H7 (cell line): ENCODE measurements at regions not wholly inside any gene's neighbourhood (a gene's known extent, or its start where the extent isn't known, plus 50 kb on each side); places are given as distances from the start of the nearest gene placed in this dataset.
"Not testable (repeated sequence)": the region's sequence is repeated elsewhere in the genome, so short reads cannot be mapped to it uniquely, and the experiment has no call there.

Experiments
- DNase-seq: peaks from one replicate; pipeline ENCODE4 v3.0.0; 2012
- H3K27me3 ChIP-seq: 2 replicates; pipeline ENCODE4 v1.6.0; 2011; ENCODE audit warnings: mild to moderate bottlenecking, low read length; ENCODE audit not compliant: control insufficient read depth, insufficient read depth
- H3K36me3 ChIP-seq: replicated peaks from 2 replicates; pipeline ENCODE4 v1.5.1; 2011; ENCODE audit warnings: low read length; ENCODE audit not compliant: control insufficient read depth, insufficient read depth
- H3K4me3 ChIP-seq: 2 replicates; pipeline ENCODE4 v1.5.1; 2011; ENCODE audit warnings: low read depth, mild to moderate bottlenecking, control low read depth, low read length, moderate library complexity; ENCODE audit not compliant: insufficient read depth

DNA sequence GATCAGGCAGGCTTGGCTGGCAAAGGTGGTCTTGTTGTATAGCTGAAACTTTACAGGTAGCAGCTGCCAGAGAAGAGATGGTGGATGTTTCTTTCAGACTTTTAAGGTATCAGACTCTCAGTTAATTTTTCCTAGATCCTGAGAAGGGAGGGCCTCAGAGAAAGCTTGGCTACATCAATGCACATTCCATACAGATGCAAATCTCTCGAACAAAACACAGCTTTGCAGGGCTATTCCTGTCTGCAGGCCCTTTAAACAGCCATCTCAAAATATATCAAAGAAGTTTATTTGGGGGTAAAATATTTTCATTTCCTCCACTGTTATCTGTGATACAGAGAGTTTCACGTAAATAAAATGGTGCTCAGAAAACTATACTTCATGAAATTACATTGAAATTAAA is 1584.4 kb downstream of the EFNA5 start:
- DNase-seq = no peak
- no peaks in the 10 kb centered on the region for H3K27me3 ChIP-seq
- H3K36me3 ChIP-seq = no peaks in the 10 kb centered on the region
- H3K4me3 ChIP-seq = no peak overlapping the region

DNA sequence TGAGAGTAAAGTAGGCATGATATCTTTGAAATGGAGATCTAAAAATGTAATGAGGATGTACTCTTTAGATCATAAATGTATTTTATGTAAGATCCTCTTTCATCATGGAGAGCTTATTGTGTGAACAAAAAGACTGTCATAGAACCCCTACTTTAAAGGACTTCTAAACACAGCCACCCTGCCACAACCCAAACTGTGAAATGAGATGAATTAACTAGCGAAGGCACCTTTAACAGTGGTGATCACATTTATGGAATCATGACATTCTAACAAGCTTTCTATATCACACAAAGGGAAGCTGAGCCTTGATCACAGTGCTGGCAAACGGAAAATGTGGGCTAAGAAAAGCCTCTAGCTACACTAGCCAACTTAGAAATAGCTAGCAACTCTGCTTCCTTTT is 1585.2 kb downstream of the EFNA5 start:
- Histone ChIP-seq H3K36me3 (no peaks in the 10 kb centered on the region), H3K27me3 (no peaks in the 10 kb centered on the region), H3K4me3 (no peak overlapping the region)
- DNase-seq = no peak

- H3K36me3 ChIP-seq = no peaks in the 10 kb centered on the region
- no peaks in the 10 kb centered on the region for H3K27me3 ChIP-seq
- no peak for DNase-seq
- no peak overlapping the region for H3K4me3 ChIP-seq
These were observed 1585.6 kb downstream of the EFNA5 start for GRCh38 chr5:106085136-106085535.

DNA sequence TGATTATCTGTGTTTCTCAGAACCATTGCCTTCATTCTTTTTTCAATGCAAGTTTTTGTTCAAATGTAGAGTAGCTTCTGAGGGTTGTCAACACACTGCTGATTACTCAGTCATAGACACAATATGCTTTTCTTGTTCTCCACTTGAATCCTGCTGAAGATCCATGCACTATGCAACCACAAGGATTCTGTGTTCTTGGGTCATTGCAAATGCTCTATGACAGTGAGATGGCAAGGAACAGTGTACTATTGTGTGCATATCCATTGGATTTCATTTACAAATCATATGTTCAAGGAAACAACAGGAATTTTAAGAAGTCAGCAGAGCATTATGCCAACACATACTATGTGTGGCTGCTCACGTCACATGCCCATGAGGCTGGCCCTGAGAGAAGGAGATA is 1590.2 kb downstream of the EFNA5 start:
- no peak for DNase-seq
- H3K4me3 ChIP-seq = no peak overlapping the region
- no peaks in the 10 kb centered on the region for H3K36me3 ChIP-seq
- H3K27me3 ChIP-seq = no peaks in the 10 kb centered on the region

DNA sequence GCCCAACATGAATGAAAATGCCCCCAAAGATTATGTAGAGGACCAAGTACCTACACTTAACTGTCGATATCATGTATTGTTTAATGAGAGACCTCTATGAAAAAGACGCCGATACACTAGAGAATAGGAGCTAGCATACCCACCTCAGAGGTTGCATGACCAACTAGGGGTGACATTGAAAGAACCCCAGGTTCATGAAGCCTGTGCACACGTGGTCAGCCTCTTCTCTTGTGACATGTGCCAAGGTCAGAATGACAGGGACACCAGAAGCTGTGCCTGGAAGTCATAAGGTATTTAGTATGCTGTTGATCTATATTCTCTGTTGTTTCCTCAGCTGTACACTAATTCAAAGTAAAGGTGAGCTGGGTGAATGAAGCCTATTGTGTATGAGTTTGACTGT is 1594.1 kb downstream of the EFNA5 start:
- no peak for DNase-seq
- H3K27me3 ChIP-seq = no peaks in the 10 kb centered on the region
- H3K36me3 ChIP-seq = no peaks in the 10 kb centered on the region
- no peak overlapping the region for H3K4me3 ChIP-seq

DNA sequence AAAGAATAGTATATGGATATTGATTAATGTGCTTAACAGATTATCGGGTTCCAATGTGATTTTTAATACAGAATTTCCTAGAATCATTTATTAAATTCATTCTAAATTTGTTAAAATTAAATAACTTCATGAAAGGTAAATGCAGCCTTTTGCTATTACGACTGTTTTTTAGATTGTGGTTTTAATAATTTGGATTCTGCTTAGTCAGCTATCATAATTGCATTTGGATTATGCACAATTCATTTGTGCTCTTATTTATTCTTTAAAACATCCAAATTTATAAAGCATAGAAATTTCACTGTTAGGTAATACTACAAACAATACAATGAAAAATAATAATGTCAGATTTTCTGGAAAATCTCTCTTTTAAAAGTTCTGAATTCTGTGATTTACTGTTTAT is 1598.5 kb downstream of the EFNA5 start:
- H3K36me3 ChIP-seq = no peaks in the 10 kb centered on the region
- no peaks in the 10 kb centered on the region for H3K27me3 ChIP-seq
- no peak for DNase-seq
- no peak overlapping the region for H3K4me3 ChIP-seq

GRCh38 chr5:106047341-106047740 is 1623.4 kb downstream of the EFNA5 start:
- Histone ChIP-seq H3K27me3 (no peaks in the 10 kb centered on the region), H3K36me3 (no peaks in the 10 kb centered on the region), H3K4me3 (no peak overlapping the region)
- DNase-seq = no peak

GRCh38 chr5:106032069-106032468 is 1638.7 kb downstream of the EFNA5 start:
- not testable (repeated sequence) for H3K27me3 ChIP-seq, H3K36me3 ChIP-seq, H3K4me3 ChIP-seq, DNase-seq

- Histone ChIP-seq H3K4me3 (no peak overlapping the region), H3K27me3 (no peaks in the 10 kb centered on the region), H3K36me3 (no peaks in the 10 kb centered on the region)
- DNase-seq = no peak
These were observed 1642.4 kb downstream of the EFNA5 start for GRCh38 chr5:106028314-106028713.

- Histone ChIP-seq H3K27me3 (no peaks in the 10 kb centered on the region), H3K4me3 (no peak overlapping the region), H3K36me3 (no peaks in the 10 kb centered on the region)
- no peak for DNase-seq
These were observed 1649.8 kb downstream of the EFNA5 start for GRCh38 chr5:106020894-106021293.

GRCh38 chr5:106019261-106019660 is 1651.5 kb downstream of the EFNA5 start:
- Histone ChIP-seq H3K27me3 (no peaks in the 10 kb centered on the region), H3K36me3 (no peaks in the 10 kb centered on the region), H3K4me3 (no peak overlapping the region)
- no peak for DNase-seq

- Histone ChIP-seq H3K4me3 (no peak overlapping the region), H3K27me3 (no peaks in the 10 kb centered on the region), H3K36me3 (no peaks in the 10 kb centered on the region)
- DNase-seq = no peak
These were observed 1653.4 kb downstream of the EFNA5 start for GRCh38 chr5:106017243-106017857.

GRCh38 chr5:106014262-106014661 is 1656.5 kb downstream of the EFNA5 start:
- Histone ChIP-seq H3K36me3 (no peaks in the 10 kb centered on the region), H3K4me3 (no peak overlapping the region), H3K27me3 (no peaks in the 10 kb centered on the region)
- no peak for DNase-seq

DNA sequence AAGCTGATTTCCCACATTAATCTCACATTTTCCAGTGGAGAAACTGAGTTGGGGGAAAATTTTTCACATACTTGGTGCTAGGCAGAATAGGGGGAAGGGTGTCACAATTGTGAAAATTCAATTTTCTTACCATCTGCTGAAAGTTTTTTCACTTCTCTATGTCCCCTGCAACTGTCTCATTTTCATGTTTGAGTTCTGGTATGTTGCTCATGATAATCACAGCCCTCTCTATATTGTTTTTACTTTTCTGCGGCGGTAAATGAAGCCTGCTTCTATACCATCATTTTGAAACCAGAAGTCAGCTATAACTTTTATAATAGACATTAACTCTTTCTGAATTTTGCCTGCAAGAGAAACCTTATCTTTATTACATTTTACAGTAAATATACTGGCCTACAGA is 1664.5 kb downstream of the EFNA5 start:
- no peak for DNase-seq
- Histone ChIP-seq H3K4me3 (no peak overlapping the region), H3K27me3 (no peaks in the 10 kb centered on the region), H3K36me3 (no peaks in the 10 kb centered on the region)

GRCh38 chr5:105998991-105999390 is 1671.7 kb downstream of the EFNA5 start:
- DNase-seq, H3K36me3 ChIP-seq, H3K4me3 ChIP-seq, H3K27me3 ChIP-seq: not testable (repeated sequence)

- Histone ChIP-seq H3K27me3 (no peaks in the 10 kb centered on the region), H3K4me3 (no peak overlapping the region), H3K36me3 (no peaks in the 10 kb centered on the region)
- no peak for DNase-seq
These were observed 1677.7 kb downstream of the EFNA5 start for GRCh38 chr5:105993027-105993426.
